Panc1 (cell line): ENCODE measurements at regions not wholly inside any gene's neighbourhood (a gene's known extent, or its start where the extent isn't known, plus 50 kb on each side); places are given as distances from the start of the nearest gene placed in this dataset.

Source experiments
- POLR2AphosphoS5 ChIP-seq: IDR thresholded peaks from 2 replicates; pipeline ENCODE4 v1.6.1; 2012; ENCODE audit warnings: mild to moderate bottlenecking, low read depth, low read length, moderate library complexity
- TF ChIP-seq, protein P1 (sequence below): fragments of 450-650 bp; IDR thresholded peaks from 2 replicates; pipeline ENCODE4 v1.5.1; 2017; ENCODE audit warnings: mild to moderate bottlenecking

DNA sequence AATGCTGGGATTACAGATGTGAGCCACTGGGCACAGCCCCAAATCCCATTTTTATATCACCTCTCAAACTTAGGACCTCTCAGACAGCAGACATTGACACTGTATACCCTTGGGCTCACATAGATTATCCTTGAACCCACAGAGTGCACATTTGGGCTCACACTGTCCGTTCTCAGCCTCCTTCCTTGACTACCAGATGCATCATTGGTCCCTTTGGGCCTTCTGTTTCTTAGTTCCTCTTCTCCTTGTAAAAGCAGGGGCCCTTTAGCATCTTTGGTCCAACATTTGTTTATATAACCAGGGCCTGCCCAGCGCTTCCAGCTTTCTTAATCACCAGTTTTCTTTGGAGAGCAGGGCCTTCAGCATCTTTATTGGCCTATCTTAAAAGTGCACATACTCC, 126.2 kb downstream of the SEC61B start:
- TF ChIP-seq, protein P1, sequence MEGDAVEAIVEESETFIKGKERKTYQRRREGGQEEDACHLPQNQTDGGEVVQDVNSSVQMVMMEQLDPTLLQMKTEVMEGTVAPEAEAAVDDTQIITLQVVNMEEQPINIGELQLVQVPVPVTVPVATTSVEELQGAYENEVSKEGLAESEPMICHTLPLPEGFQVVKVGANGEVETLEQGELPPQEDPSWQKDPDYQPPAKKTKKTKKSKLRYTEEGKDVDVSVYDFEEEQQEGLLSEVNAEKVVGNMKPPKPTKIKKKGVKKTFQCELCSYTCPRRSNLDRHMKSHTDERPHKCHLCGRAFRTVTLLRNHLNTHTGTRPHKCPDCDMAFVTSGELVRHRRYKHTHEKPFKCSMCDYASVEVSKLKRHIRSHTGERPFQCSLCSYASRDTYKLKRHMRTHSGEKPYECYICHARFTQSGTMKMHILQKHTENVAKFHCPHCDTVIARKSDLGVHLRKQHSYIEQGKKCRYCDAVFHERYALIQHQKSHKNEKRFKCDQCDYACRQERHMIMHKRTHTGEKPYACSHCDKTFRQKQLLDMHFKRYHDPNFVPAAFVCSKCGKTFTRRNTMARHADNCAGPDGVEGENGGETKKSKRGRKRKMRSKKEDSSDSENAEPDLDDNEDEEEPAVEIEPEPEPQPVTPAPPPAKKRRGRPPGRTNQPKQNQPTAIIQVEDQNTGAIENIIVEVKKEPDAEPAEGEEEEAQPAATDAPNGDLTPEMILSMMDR, result no peak
- no peak for TF ChIP-seq POLR2AphosphoS5
